Peyer's patch (tissue), 4 donors: ENCODE measurements at regions not wholly inside any gene's neighbourhood (a gene's known extent, or its start where the extent isn't known, plus 50 kb on each side); places are given as distances from the start of the nearest gene placed in this dataset.
A peak's percentile ranks its signal among the peaks of the same experiment; 100 is the strongest.

Experiments
- DNase-seq, 3 donors: peaks; one replicate each; pipeline ENCODE4 v3.0.0-alpha.2; 2017 to 2019
- H3K27ac ChIP-seq, 4 donors: fragments of 200-600 bp; sonication (generic); one replicate each; pipeline ENCODE4 v1.5.1; 2016 to 2019
- H3K27me3 ChIP-seq, 2 donors: fragments of 200-600 bp; sonication (generic); one replicate each; pipeline ENCODE4 v1.5.1; 2019
- H3K36me3 ChIP-seq, 3 donors: fragments of 200-600 bp; sonication (generic); one replicate each; pipeline ENCODE4 v1.5.1; 2016 to 2019
- H3K4me1 ChIP-seq, 4 donors: fragments of 200-600 bp; sonication (generic); one replicate each; pipeline ENCODE4 v1.5.1; 2016 to 2019
- H3K4me3 ChIP-seq, 4 donors: fragments of 200-600 bp; sonication (generic); 1 replicate in 3 of 4; 2 replicates in 1 of 4; pipeline ENCODE4 v1.5.1; 2016 to 2019; ENCODE audit warnings: mild to moderate bottlenecking in 1 of 4
- H3K9me3 ChIP-seq, 4 donors: fragments of 200-600 bp; sonication (generic); one replicate each; pipeline ENCODE4 v1.5.1; 2016 to 2019; ENCODE audit warnings: mild to moderate bottlenecking in 1 of 4
- POLR2A ChIP-seq, 2 donors: fragments of 450-650 bp; IDR thresholded peaks; one replicate each; pipeline ENCODE4 v1.5.1; 2017; ENCODE audit warnings: antibody characterized with exemption in 2 of 2, mild to moderate bottlenecking in 2 of 2, moderate library complexity in 2 of 2
- TF ChIP-seq, protein P1 (sequence below), 6 experiments: fragments of 450-650 bp in 4 of 6; fragments of 200-600 bp in 2 of 6; sonication (generic) in 1 of 6; IDR thresholded peaks; one replicate each; pipeline ENCODE4 v1.5.1; 2017 to 2019; ENCODE audit warnings: antibody characterized with exemption in 6 of 6, mild to moderate bottlenecking in 3 of 6, moderate library complexity in 1 of 6

DNA sequence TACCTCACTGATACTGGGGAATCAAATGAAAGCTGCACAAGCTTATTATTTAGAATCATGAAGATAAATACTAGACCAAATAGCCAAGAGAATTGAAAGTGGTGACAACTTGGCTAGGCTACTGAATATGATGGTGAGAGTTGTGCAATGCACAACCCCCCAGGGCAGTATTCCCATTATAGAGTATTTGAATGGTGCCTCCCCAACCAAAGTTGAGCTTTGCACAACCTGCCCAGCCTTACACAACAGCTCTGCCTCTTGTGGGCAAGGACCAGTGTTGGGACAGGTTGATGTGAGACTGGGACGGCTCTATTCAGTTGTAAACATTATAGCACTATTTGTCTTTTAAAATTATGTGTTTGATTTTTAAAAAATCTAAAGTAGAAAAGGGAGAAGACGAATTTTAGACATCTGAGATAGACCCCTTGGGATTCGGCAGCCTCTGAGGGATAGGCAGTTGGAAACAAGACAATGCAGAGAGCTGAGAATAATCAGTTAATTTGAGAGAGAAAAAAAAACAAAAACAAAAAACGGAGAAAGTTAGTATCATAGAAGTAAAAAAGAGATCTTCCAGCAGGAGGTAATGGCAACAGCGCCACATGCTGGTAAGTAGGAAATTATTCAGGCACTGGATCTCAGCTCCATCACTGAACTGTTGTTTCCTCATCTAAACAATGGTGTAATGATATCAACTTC, 91.0 kb upstream of the KCNA3 start:
- Histone ChIP-seq H3K4me1 (no peaks in the 10 kb centered on the region), H3K36me3 (no peaks in the 10 kb centered on the region), H3K4me3 (no peak overlapping the region), H3K27me3 (no peaks in the 10 kb centered on the region), H3K27ac (no peak overlapping the region), H3K9me3 (no peaks in the 10 kb centered on the region)
- no peak for TF ChIP-seq POLR2A (IDR thresholded peaks at IDR 0.05)
- TF ChIP-seq, protein P1, sequence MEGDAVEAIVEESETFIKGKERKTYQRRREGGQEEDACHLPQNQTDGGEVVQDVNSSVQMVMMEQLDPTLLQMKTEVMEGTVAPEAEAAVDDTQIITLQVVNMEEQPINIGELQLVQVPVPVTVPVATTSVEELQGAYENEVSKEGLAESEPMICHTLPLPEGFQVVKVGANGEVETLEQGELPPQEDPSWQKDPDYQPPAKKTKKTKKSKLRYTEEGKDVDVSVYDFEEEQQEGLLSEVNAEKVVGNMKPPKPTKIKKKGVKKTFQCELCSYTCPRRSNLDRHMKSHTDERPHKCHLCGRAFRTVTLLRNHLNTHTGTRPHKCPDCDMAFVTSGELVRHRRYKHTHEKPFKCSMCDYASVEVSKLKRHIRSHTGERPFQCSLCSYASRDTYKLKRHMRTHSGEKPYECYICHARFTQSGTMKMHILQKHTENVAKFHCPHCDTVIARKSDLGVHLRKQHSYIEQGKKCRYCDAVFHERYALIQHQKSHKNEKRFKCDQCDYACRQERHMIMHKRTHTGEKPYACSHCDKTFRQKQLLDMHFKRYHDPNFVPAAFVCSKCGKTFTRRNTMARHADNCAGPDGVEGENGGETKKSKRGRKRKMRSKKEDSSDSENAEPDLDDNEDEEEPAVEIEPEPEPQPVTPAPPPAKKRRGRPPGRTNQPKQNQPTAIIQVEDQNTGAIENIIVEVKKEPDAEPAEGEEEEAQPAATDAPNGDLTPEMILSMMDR (IDR thresholded peaks at IDR 0.05), result peak; percentile 70 to 90 (median 73)
- DNase-seq, result peak in 2 of 3 donors; percentile 35 to 70

DNA sequence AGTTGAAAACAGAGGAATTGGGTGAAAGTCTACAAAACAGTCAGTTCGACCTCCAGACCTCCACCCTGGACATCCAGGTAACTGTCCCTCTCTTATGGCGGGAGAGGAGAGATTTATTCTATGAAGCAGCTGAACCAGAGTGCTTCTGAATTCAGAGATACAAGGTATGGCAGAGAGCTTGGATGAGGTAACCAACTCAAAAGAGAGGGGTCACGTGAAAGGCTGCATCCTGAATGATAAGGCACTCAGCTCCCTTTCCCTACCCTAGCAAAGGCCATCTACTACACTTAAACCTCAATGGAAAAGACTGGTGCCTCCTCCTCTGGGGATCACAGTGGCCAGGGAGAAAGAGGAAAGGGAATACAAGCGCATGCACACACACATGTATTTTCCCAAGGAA, 88.4 kb upstream of the KCNA3 start:
- no peaks in the 10 kb centered on the region for H3K4me1 ChIP-seq
- H3K4me3 ChIP-seq, result no peak overlapping the region
- H3K9me3 ChIP-seq, result no peaks in the 10 kb centered on the region
- no peak overlapping the region for H3K27ac ChIP-seq
- no peaks in the 10 kb centered on the region for H3K36me3 ChIP-seq
- TF ChIP-seq POLR2A (IDR thresholded peaks at IDR 0.05), result no peak
- TF ChIP-seq, protein P1 (IDR thresholded peaks at IDR 0.05), result no peak
- no peak for DNase-seq
- H3K27me3 ChIP-seq, result no peaks in the 10 kb centered on the region

- H3K4me1 ChIP-seq, result no peaks in the 10 kb centered on the region
- H3K4me3 ChIP-seq, result no peak overlapping the region
- DNase-seq, result no peak
- H3K9me3 ChIP-seq, result no peaks in the 10 kb centered on the region
- H3K36me3 ChIP-seq, result no peaks in the 10 kb centered on the region
- no peak overlapping the region for H3K27ac ChIP-seq
- no peaks in the 10 kb centered on the region for H3K27me3 ChIP-seq
- TF ChIP-seq POLR2A (IDR thresholded peaks at IDR 0.05), result no peak
- TF ChIP-seq, protein P1 (IDR thresholded peaks at IDR 0.05), result no peak
These were observed 85.6 kb upstream of the KCNA3 start for GRCh38 chr1:110760321-110760720.

GRCh38 chr1:110756506-110756905, 81.8 kb upstream of the KCNA3 start:
- Histone ChIP-seq H3K36me3 (no peaks in the 10 kb centered on the region), H3K9me3 (no peaks in the 10 kb centered on the region), H3K27me3 (no peaks in the 10 kb centered on the region), H3K4me3 (no peak overlapping the region), H3K4me1 (no peaks in the 10 kb centered on the region), H3K27ac (no peak overlapping the region)
- no peak for DNase-seq
- TF ChIP-seq, protein P1 (IDR thresholded peaks at IDR 0.05), result no peak
- TF ChIP-seq POLR2A (IDR thresholded peaks at IDR 0.05), result no peak

GRCh38 chr1:110752941-110753725, 78.4 kb upstream of the KCNA3 start:
- no peak overlapping the region for H3K27ac ChIP-seq
- H3K9me3 ChIP-seq, result no peaks in the 10 kb centered on the region
- no peaks in the 10 kb centered on the region for H3K4me1 ChIP-seq
- H3K36me3 ChIP-seq, result no peaks in the 10 kb centered on the region
- H3K4me3 ChIP-seq, result no peak overlapping the region
- no peaks in the 10 kb centered on the region for H3K27me3 ChIP-seq
- TF ChIP-seq POLR2A (IDR thresholded peaks at IDR 0.05), result no peak
- no peak for DNase-seq

- Histone ChIP-seq H3K4me3 (no peak overlapping the region), H3K9me3 (no peaks in the 10 kb centered on the region), H3K36me3 (no peaks in the 10 kb centered on the region), H3K27me3 (no peaks in the 10 kb centered on the region), H3K27ac (no peak overlapping the region), H3K4me1 (no peaks in the 10 kb centered on the region)
- DNase-seq, result no peak
- no peak for TF ChIP-seq POLR2A (IDR thresholded peaks at IDR 0.05)
- TF ChIP-seq, protein P1 (IDR thresholded peaks at IDR 0.05), result no peak
These were observed 75.8 kb upstream of the KCNA3 start for GRCh38 chr1:110750562-110750961.
